Fibroblast of the conjunctiva (primary cell): ENCODE measurements at regions not wholly inside any gene's neighbourhood (a gene's known extent, or its start where the extent isn't known, plus 50 kb on each side); places are given as distances from the start of the nearest gene placed in this dataset.
"Not testable (repeated sequence)": the region's sequence is repeated elsewhere in the genome, so short reads cannot be mapped to it uniquely, and the experiment has no call there.

Experiments
- DNase-seq: peaks from one replicate; pipeline ENCODE4 v3.0.0-alpha.2; 2010; ENCODE audit warnings: low read depth

GRCh38 chr13:62176051-62176450 is 760.4 kb upstream of the PCDH20 start:
- no peak for DNase-seq

- no peak for DNase-seq
Measured at GRCh38 chr13:62173958-62174357, 758.3 kb upstream of the PCDH20 start.

GRCh38 chr13:62171697-62172096 is 756.0 kb upstream of the PCDH20 start:
- DNase-seq = no peak

GRCh38 chr13:62168891-62169290 is 753.2 kb upstream of the PCDH20 start:
- DNase-seq = no peak

- DNase-seq = no peak
Measured at GRCh38 chr13:62167650-62168172, 752.1 kb upstream of the PCDH20 start.

- DNase-seq = no peak
Measured at GRCh38 chr13:62162860-62163259, 747.2 kb upstream of the PCDH20 start.

- no peak for DNase-seq
Measured at GRCh38 chr13:62158520-62158919, 742.9 kb upstream of the PCDH20 start.

- DNase-seq = not testable (repeated sequence)
Measured at GRCh38 chr13:62151724-62152123, 736.1 kb upstream of the PCDH20 start.

- DNase-seq = no peak
Measured at GRCh38 chr13:62142048-62142447, 726.4 kb upstream of the PCDH20 start.

- DNase-seq = no peak
Measured at GRCh38 chr13:62139597-62139996, 723.9 kb upstream of the PCDH20 start.

GRCh38 chr13:62137629-62138405 is 722.2 kb upstream of the PCDH20 start:
- no peak for DNase-seq

GRCh38 chr13:62131604-62132003 is 716.0 kb upstream of the PCDH20 start:
- no peak for DNase-seq

- no peak for DNase-seq
Measured at GRCh38 chr13:62130062-62130970, 714.7 kb upstream of the PCDH20 start.

GRCh38 chr13:62129000-62129551 is 713.4 kb upstream of the PCDH20 start:
- DNase-seq = no peak

GRCh38 chr13:62126400-62126799 is 710.8 kb upstream of the PCDH20 start:
- DNase-seq = no peak

- no peak for DNase-seq
Measured at GRCh38 chr13:62125451-62125850, 709.8 kb upstream of the PCDH20 start.

GRCh38 chr13:62123409-62123808 is 707.8 kb upstream of the PCDH20 start:
- no peak for DNase-seq

GRCh38 chr13:62122434-62122833 is 706.8 kb upstream of the PCDH20 start:
- no peak for DNase-seq

- DNase-seq = no peak
Measured at GRCh38 chr13:62119739-62120700, 704.4 kb upstream of the PCDH20 start.

- DNase-seq = no peak
Measured at GRCh38 chr13:62115831-62116230, 700.2 kb upstream of the PCDH20 start.

- DNase-seq = no peak
Measured at GRCh38 chr13:62113179-62113578, 697.5 kb upstream of the PCDH20 start.
